ENCODE measurements at regions not wholly inside any gene's neighbourhood (a gene's known extent, or its start where the extent isn't known, plus 50 kb on each side); places are given as distances from the start of the nearest gene placed in this dataset.

GRCh38 chr3:40649346-40649745, 124.6 kb downstream of the ZNF621 start:
- no peaks in the 10 kb centered on the region for H3K9me3 ChIP-seq (ENCODE audit: low read length)
- H3K4me3 ChIP-seq (ENCODE audit: low read depth in 1 of 2, low read length in 2 of 2): no peak overlapping the region
- H3K9ac ChIP-seq (ENCODE audit: low read length): no peak overlapping the region
- H3K27me3 ChIP-seq (ENCODE audit: control insufficient read depth in 1 of 2, insufficient read depth in 2 of 2, low read length in 2 of 2): no peaks in the 10 kb centered on the region
- no peaks in the 10 kb centered on the region for H3K36me3 ChIP-seq (ENCODE audit: insufficient read depth, low read length)
- no peaks in the 10 kb centered on the region for H3K4me1 ChIP-seq (ENCODE audit: insufficient read depth, low read length)
- H3K27ac ChIP-seq (ENCODE audit: low read depth, low read length): no peak overlapping the region

GRCh38 chr3:40652072-40652471, 127.3 kb downstream of the ZNF621 start:
- Histone ChIP-seq H3K27me3 (ENCODE audit: control insufficient read depth in 1 of 2, insufficient read depth in 2 of 2, low read length in 2 of 2) (no peaks in the 10 kb centered on the region), H3K9ac (ENCODE audit: low read length) (no peak overlapping the region), H3K9me3 (ENCODE audit: low read length) (no peaks in the 10 kb centered on the region), H3K36me3 (ENCODE audit: insufficient read depth, low read length) (no peaks in the 10 kb centered on the region), H3K4me3 (ENCODE audit: low read depth in 1 of 2, low read length in 2 of 2) (no peak overlapping the region), H3K27ac (ENCODE audit: low read depth, low read length) (no peak overlapping the region), H3K4me1 (ENCODE audit: insufficient read depth, low read length) (no peaks in the 10 kb centered on the region)

- H3K36me3 ChIP-seq (ENCODE audit: insufficient read depth, low read length): no peaks in the 10 kb centered on the region
- no peak overlapping the region for H3K27ac ChIP-seq (ENCODE audit: low read depth, low read length)
- no peak overlapping the region for H3K4me3 ChIP-seq (ENCODE audit: low read depth in 1 of 2, low read length in 2 of 2)
- no peaks in the 10 kb centered on the region for H3K27me3 ChIP-seq (ENCODE audit: control insufficient read depth in 1 of 2, insufficient read depth in 2 of 2, low read length in 2 of 2)
- no peak overlapping the region for H3K9ac ChIP-seq (ENCODE audit: low read length)
- H3K4me1 ChIP-seq (ENCODE audit: insufficient read depth, low read length): no peaks in the 10 kb centered on the region
- H3K9me3 ChIP-seq (ENCODE audit: low read length): no peaks in the 10 kb centered on the region
Measured at GRCh38 chr3:40653001-40653400, 128.2 kb downstream of the ZNF621 start.

GRCh38 chr3:40653878-40654277, 129.1 kb downstream of the ZNF621 start:
- Histone ChIP-seq H3K27ac (ENCODE audit: low read depth, low read length) (no peak overlapping the region), H3K36me3 (ENCODE audit: insufficient read depth, low read length) (no peaks in the 10 kb centered on the region), H3K27me3 (ENCODE audit: control insufficient read depth in 1 of 2, insufficient read depth in 2 of 2, low read length in 2 of 2) (no peaks in the 10 kb centered on the region), H3K9ac (ENCODE audit: low read length) (no peak overlapping the region), H3K9me3 (ENCODE audit: low read length) (no peaks in the 10 kb centered on the region), H3K4me1 (ENCODE audit: insufficient read depth, low read length) (no peaks in the 10 kb centered on the region), H3K4me3 (ENCODE audit: low read depth in 1 of 2, low read length in 2 of 2) (no peak overlapping the region)

- H3K36me3 ChIP-seq (ENCODE audit: insufficient read depth, low read length): no peaks in the 10 kb centered on the region
- H3K27me3 ChIP-seq (ENCODE audit: control insufficient read depth in 1 of 2, insufficient read depth in 2 of 2, low read length in 2 of 2): no peaks in the 10 kb centered on the region
- no peak overlapping the region for H3K4me3 ChIP-seq (ENCODE audit: low read depth in 1 of 2, low read length in 2 of 2)
- no peaks in the 10 kb centered on the region for H3K9me3 ChIP-seq (ENCODE audit: low read length)
- H3K9ac ChIP-seq (ENCODE audit: low read length): no peak overlapping the region
- no peak overlapping the region for H3K27ac ChIP-seq (ENCODE audit: low read depth, low read length)
- H3K4me1 ChIP-seq (ENCODE audit: insufficient read depth, low read length): no peaks in the 10 kb centered on the region
Measured at GRCh38 chr3:40655551-40655950, 130.8 kb downstream of the ZNF621 start.

GRCh38 chr3:40657623-40658022, 132.9 kb downstream of the ZNF621 start:
- Histone ChIP-seq H3K27ac (ENCODE audit: low read depth, low read length) (no peak overlapping the region), H3K4me1 (ENCODE audit: insufficient read depth, low read length) (no peaks in the 10 kb centered on the region), H3K9ac (ENCODE audit: low read length) (no peak overlapping the region), H3K36me3 (ENCODE audit: insufficient read depth, low read length) (no peaks in the 10 kb centered on the region), H3K27me3 (ENCODE audit: control insufficient read depth in 1 of 2, insufficient read depth in 2 of 2, low read length in 2 of 2) (no peaks in the 10 kb centered on the region), H3K9me3 (ENCODE audit: low read length) (no peaks in the 10 kb centered on the region), H3K4me3 (ENCODE audit: low read depth in 1 of 2, low read length in 2 of 2) (no peak overlapping the region)

GRCh38 chr3:40658305-40658704, 133.5 kb downstream of the ZNF621 start:
- Histone ChIP-seq H3K9ac (ENCODE audit: low read length) (no peak overlapping the region), H3K4me1 (ENCODE audit: insufficient read depth, low read length) (no peaks in the 10 kb centered on the region), H3K4me3 (ENCODE audit: low read depth in 1 of 2, low read length in 2 of 2) (no peak overlapping the region), H3K36me3 (ENCODE audit: insufficient read depth, low read length) (no peaks in the 10 kb centered on the region), H3K27ac (ENCODE audit: low read depth, low read length) (no peak overlapping the region), H3K27me3 (ENCODE audit: control insufficient read depth in 1 of 2, insufficient read depth in 2 of 2, low read length in 2 of 2) (no peaks in the 10 kb centered on the region), H3K9me3 (ENCODE audit: low read length) (no peaks in the 10 kb centered on the region)

GRCh38 chr3:40660554-40660953, 135.8 kb downstream of the ZNF621 start:
- Histone ChIP-seq H3K27me3 (ENCODE audit: control insufficient read depth in 1 of 2, insufficient read depth in 2 of 2, low read length in 2 of 2) (no peaks in the 10 kb centered on the region), H3K9ac (ENCODE audit: low read length) (no peak overlapping the region), H3K9me3 (ENCODE audit: low read length) (no peaks in the 10 kb centered on the region), H3K36me3 (ENCODE audit: insufficient read depth, low read length) (no peaks in the 10 kb centered on the region), H3K27ac (ENCODE audit: low read depth, low read length) (no peak overlapping the region), H3K4me3 (ENCODE audit: low read depth in 1 of 2, low read length in 2 of 2) (no peak overlapping the region), H3K4me1 (ENCODE audit: insufficient read depth, low read length) (no peaks in the 10 kb centered on the region)

GRCh38 chr3:40661284-40661683, 136.5 kb downstream of the ZNF621 start:
- Histone ChIP-seq H3K4me3 (ENCODE audit: low read depth in 1 of 2, low read length in 2 of 2) (no peak overlapping the region), H3K27ac (ENCODE audit: low read depth, low read length) (no peak overlapping the region), H3K36me3 (ENCODE audit: insufficient read depth, low read length) (no peaks in the 10 kb centered on the region), H3K4me1 (ENCODE audit: insufficient read depth, low read length) (no peaks in the 10 kb centered on the region), H3K9me3 (ENCODE audit: low read length) (no peaks in the 10 kb centered on the region), H3K27me3 (ENCODE audit: control insufficient read depth in 1 of 2, insufficient read depth in 2 of 2, low read length in 2 of 2) (no peaks in the 10 kb centered on the region), H3K9ac (ENCODE audit: low read length) (no peak overlapping the region)

GRCh38 chr3:40663280-40663679, 138.5 kb downstream of the ZNF621 start:
- Histone ChIP-seq H3K4me1 (ENCODE audit: insufficient read depth, low read length) (no peaks in the 10 kb centered on the region), H3K4me3 (ENCODE audit: low read depth in 1 of 2, low read length in 2 of 2) (no peak overlapping the region), H3K27ac (ENCODE audit: low read depth, low read length) (no peak overlapping the region)

GRCh38 chr3:40669176-40669575, 144.4 kb downstream of the ZNF621 start:
- Histone ChIP-seq H3K4me1 (ENCODE audit: insufficient read depth, low read length) (no peaks in the 10 kb centered on the region), H3K9me3 (ENCODE audit: low read length) (no peaks in the 10 kb centered on the region), H3K9ac (ENCODE audit: low read length) (no peak overlapping the region), H3K4me3 (ENCODE audit: low read depth in 1 of 2, low read length in 2 of 2) (no peak overlapping the region), H3K27me3 (ENCODE audit: control insufficient read depth in 1 of 2, insufficient read depth in 2 of 2, low read length in 2 of 2) (no peaks in the 10 kb centered on the region), H3K27ac (ENCODE audit: low read depth, low read length) (no peak overlapping the region), H3K36me3 (ENCODE audit: insufficient read depth, low read length) (no peaks in the 10 kb centered on the region)

More at GRCh38 chr3:40663280-40663679, 138.5 kb downstream of the ZNF621 start:
- H3K9me3 ChIP-seq (ENCODE audit: low read length): no peaks in the 10 kb centered on the region
- H3K27me3 ChIP-seq (ENCODE audit: control insufficient read depth in 1 of 2, insufficient read depth in 2 of 2, low read length in 2 of 2): no peaks in the 10 kb centered on the region
- H3K9ac ChIP-seq (ENCODE audit: low read length): no peak overlapping the region
- H3K36me3 ChIP-seq (ENCODE audit: insufficient read depth, low read length): no peaks in the 10 kb centered on the region

- Histone ChIP-seq H3K9me3 (ENCODE audit: low read length) (no peaks in the 10 kb centered on the region), H3K9ac (ENCODE audit: low read length) (no peak overlapping the region), H3K27me3 (ENCODE audit: control insufficient read depth in 1 of 2, insufficient read depth in 2 of 2, low read length in 2 of 2) (no peaks in the 10 kb centered on the region), H3K36me3 (ENCODE audit: insufficient read depth, low read length) (no peaks in the 10 kb centered on the region), H3K4me1 (ENCODE audit: insufficient read depth, low read length) (no peaks in the 10 kb centered on the region), H3K27ac (ENCODE audit: low read depth, low read length) (no peak overlapping the region), H3K4me3 (ENCODE audit: low read depth in 1 of 2, low read length in 2 of 2) (no peak overlapping the region)
Measured at GRCh38 chr3:40672861-40673260, 148.1 kb downstream of the ZNF621 start.
